Ishikawa (cell line): ENCODE measurements at regions not wholly inside any gene's neighbourhood (a gene's known extent, or its start where the extent isn't known, plus 50 kb on each side); places are given as distances from the start of the nearest gene placed in this dataset.

Source experiments
- CEBPB ChIP-seq: IDR thresholded peaks from 2 replicates; pipeline ENCODE4 v1.6.1; 2012
- CREB1 ChIP-seq: IDR thresholded peaks from 2 replicates; pipeline ENCODE4 v1.6.1; 2012; ENCODE audit warnings: low read depth
- EGR1 ChIP-seq: IDR thresholded peaks from 2 replicates; pipeline ENCODE4 v1.6.1; 2012
- EP300 ChIP-seq: IDR thresholded peaks from 2 replicates; pipeline ENCODE4 v1.6.1; 2012; ENCODE audit warnings: borderline replicate concordance
- FOXM1 ChIP-seq: IDR thresholded peaks from 2 replicates; pipeline ENCODE4 v1.6.1; 2012; ENCODE audit warnings: low read depth, borderline replicate concordance
- NFIC ChIP-seq: IDR thresholded peaks from 2 replicates; pipeline ENCODE4 v1.6.1; 2012
- RAD21 ChIP-seq: IDR thresholded peaks from 2 replicates; pipeline ENCODE4 v1.6.1; 2012; ENCODE audit warnings: low read depth
- TAF1 ChIP-seq: IDR thresholded peaks from 2 replicates; pipeline ENCODE4 v1.6.1; 2012; ENCODE audit warnings: low read depth, mild to moderate bottlenecking
- TCF12 ChIP-seq: IDR thresholded peaks from 2 replicates; pipeline ENCODE4 v1.6.1; 2012; ENCODE audit warnings: low read depth
- TEAD4 ChIP-seq: IDR thresholded peaks from 2 replicates; pipeline ENCODE4 v1.6.1; 2012
- YY1 ChIP-seq: IDR thresholded peaks from 2 replicates; pipeline ENCODE4 v1.6.1; 2012; ENCODE audit warnings: low read depth
- ZBTB7A ChIP-seq: IDR thresholded peaks from 2 replicates; pipeline ENCODE4 v1.6.1; 2012; ENCODE audit warnings: low read depth
- TF ChIP-seq, protein P1 (sequence below): IDR thresholded peaks from 2 replicates; pipeline ENCODE4 v1.6.1; 2012; ENCODE audit warnings: low read depth, mild to moderate bottlenecking
- TF ChIP-seq, protein P2 (sequence below): IDR thresholded peaks from 2 replicates; pipeline ENCODE4 v1.6.1; 2012
- TF ChIP-seq, protein P3 (sequence below): IDR thresholded peaks from 2 replicates; pipeline ENCODE4 v1.6.1; 2012

DNA sequence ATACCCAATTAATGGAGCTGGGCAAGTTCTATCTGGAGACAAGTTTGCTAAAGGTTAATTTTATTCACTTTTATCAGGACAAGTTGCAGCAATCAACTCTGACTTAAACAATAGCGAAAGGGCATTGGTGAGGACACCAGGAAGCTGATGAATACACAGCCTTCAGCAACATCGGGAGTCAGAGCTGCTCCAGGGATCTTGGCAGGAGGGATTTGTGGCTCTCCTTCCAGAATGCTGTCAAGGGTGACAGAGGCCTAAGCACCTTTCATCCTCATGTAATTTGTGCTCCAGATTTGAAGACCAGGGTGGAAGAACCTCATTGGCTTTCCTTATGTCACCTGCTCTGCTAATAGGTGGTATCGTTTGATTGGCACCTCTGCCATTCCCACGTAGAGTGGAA is 485.6 kb downstream of the NPIPA7 start:
- TF ChIP-seq EP300 (no peak), TEAD4 (no peak), TCF12 (no peak), ZBTB7A (no peak), RAD21 (no peak), FOXM1 (no peak), TAF1 (no peak), NFIC (no peak), CEBPB (no peak), EGR1 (no peak), CREB1 (no peak), YY1 (no peak)
- TF ChIP-seq, protein P1, sequence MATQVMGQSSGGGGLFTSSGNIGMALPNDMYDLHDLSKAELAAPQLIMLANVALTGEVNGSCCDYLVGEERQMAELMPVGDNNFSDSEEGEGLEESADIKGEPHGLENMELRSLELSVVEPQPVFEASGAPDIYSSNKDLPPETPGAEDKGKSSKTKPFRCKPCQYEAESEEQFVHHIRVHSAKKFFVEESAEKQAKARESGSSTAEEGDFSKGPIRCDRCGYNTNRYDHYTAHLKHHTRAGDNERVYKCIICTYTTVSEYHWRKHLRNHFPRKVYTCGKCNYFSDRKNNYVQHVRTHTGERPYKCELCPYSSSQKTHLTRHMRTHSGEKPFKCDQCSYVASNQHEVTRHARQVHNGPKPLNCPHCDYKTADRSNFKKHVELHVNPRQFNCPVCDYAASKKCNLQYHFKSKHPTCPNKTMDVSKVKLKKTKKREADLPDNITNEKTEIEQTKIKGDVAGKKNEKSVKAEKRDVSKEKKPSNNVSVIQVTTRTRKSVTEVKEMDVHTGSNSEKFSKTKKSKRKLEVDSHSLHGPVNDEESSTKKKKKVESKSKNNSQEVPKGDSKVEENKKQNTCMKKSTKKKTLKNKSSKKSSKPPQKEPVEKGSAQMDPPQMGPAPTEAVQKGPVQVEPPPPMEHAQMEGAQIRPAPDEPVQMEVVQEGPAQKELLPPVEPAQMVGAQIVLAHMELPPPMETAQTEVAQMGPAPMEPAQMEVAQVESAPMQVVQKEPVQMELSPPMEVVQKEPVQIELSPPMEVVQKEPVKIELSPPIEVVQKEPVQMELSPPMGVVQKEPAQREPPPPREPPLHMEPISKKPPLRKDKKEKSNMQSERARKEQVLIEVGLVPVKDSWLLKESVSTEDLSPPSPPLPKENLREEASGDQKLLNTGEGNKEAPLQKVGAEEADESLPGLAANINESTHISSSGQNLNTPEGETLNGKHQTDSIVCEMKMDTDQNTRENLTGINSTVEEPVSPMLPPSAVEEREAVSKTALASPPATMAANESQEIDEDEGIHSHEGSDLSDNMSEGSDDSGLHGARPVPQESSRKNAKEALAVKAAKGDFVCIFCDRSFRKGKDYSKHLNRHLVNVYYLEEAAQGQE, result no peak
- TF ChIP-seq, protein P2, sequence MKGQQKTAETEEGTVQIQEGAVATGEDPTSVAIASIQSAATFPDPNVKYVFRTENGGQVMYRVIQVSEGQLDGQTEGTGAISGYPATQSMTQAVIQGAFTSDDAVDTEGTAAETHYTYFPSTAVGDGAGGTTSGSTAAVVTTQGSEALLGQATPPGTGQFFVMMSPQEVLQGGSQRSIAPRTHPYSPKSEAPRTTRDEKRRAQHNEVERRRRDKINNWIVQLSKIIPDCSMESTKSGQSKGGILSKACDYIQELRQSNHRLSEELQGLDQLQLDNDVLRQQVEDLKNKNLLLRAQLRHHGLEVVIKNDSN, result no peak
- TF ChIP-seq, protein P3, sequence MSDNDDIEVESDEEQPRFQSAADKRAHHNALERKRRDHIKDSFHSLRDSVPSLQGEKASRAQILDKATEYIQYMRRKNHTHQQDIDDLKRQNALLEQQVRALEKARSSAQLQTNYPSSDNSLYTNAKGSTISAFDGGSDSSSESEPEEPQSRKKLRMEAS, result no peak

DNA sequence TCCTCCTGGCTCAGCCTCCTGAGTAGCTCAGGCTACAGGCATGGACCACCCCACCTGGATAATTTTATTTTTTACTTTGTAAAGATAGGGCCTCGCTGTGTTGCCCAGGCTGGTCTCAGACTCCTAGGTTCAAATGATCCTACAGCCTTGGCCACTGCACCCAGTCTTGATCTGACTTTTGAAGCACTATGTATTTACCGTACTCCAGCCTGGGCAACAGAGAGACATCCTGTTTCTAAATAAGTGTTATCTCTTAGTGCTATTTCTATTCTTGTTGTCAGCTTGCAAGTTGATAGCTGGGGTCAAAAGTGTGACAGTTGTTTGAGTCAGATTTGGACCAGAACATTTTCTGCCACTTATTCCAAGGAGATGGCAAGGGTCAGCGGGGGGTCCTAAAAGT is 486.4 kb downstream of the NPIPA7 start:
- TF ChIP-seq, protein P3, result no peak
- TF ChIP-seq, protein P1, result no peak
- TF ChIP-seq, protein P2, result no peak
- TF ChIP-seq RAD21, result no peak
- no peak for TF ChIP-seq EP300
- TF ChIP-seq CEBPB, result no peak
- TF ChIP-seq NFIC, result no peak
- TF ChIP-seq TCF12, result no peak
- no peak for TF ChIP-seq CREB1
- no peak for TF ChIP-seq ZBTB7A
- TF ChIP-seq TEAD4, result no peak
- no peak for TF ChIP-seq FOXM1
- no peak for TF ChIP-seq EGR1
- no peak for TF ChIP-seq YY1
- no peak for TF ChIP-seq TAF1

DNA sequence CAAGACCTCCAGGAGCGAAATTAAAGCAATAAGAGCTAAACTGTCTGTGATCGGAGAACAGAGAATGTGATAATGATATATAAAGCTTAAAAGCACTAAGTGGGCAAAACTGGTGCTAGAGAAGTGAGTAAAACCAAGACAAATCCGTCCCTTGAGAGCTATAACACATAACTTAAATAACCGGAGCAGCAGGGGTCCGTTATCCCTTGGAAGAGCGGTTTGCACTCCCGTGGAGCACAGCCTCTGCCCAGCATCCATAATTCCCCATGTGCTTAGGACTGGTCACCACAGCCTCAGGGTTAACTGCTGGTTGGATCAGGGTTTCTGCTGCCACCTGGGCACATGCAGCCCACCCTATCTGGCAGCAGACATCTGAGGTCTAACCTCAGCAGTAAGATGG is 489.0 kb downstream of the NPIPA7 start:
- no peak for TF ChIP-seq CREB1
- no peak for TF ChIP-seq ZBTB7A
- TF ChIP-seq FOXM1, result no peak
- no peak for TF ChIP-seq EGR1
- TF ChIP-seq RAD21, result no peak
- TF ChIP-seq, protein P2, result no peak
- TF ChIP-seq YY1, result no peak

DNA sequence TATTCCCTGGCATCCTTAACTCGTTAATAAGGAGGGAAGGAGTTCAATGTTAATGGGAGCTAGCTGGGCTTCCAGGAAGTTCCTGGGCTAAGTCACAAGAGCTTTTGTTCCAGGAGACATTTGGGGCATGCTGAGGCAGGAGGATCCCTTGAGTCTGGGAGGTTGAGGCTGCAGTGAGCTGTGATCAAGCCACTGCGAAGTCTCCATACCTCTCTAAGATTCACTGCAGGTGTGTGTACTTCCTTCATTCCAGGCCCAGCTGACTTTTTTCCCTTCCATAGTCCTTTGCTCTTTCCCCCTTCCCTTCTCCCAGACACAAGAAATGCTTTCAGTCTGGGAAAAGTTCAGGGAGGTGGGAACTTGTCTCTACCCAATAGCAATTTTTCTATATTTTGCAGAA is 489.8 kb downstream of the NPIPA7 start:
- TF ChIP-seq, protein P1, result no peak

DNA sequence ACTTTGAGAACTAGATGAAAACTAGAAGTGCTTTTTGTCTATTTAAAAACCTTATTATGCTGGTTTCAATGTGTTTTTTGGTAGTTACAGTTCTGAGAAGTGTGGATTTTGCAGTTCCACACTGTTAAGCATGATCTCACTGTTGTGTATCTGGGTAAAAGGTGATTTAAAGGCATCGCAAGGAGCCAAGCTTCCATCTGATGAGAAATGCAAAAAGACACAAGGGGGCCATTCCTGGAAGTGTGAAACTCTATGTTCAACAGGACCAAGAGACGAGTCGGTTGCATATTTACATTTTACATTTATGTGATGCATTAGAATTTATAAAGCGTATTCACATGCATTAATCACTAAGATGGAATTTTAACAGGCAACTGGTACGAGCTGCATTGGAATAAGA is 490.8 kb downstream of the NPIPA7 start:
- no peak for TF ChIP-seq FOXM1
- no peak for TF ChIP-seq RAD21
- no peak for TF ChIP-seq YY1
- no peak for TF ChIP-seq TEAD4
- no peak for TF ChIP-seq NFIC
- TF ChIP-seq EGR1, result no peak
- no peak for TF ChIP-seq CEBPB
- TF ChIP-seq TAF1, result no peak
- no peak for TF ChIP-seq ZBTB7A
- TF ChIP-seq, protein P2, result no peak
- no peak for TF ChIP-seq TCF12
- TF ChIP-seq CREB1, result no peak
- TF ChIP-seq, protein P1, result no peak
